HG03571 (cell line): ENCODE measurements at regions not wholly inside any gene's neighbourhood (a gene's known extent, or its start where the extent isn't known, plus 50 kb on each side); places are given as distances from the start of the nearest gene placed in this dataset.

ENCODE experiments used
- ATAC-seq: cut with Tn5 transposase; IDR thresholded peaks from one replicate; pipeline ENCODE4 v1.9.1; 2021; ENCODE audit not compliant: unreplicated experiment

DNA sequence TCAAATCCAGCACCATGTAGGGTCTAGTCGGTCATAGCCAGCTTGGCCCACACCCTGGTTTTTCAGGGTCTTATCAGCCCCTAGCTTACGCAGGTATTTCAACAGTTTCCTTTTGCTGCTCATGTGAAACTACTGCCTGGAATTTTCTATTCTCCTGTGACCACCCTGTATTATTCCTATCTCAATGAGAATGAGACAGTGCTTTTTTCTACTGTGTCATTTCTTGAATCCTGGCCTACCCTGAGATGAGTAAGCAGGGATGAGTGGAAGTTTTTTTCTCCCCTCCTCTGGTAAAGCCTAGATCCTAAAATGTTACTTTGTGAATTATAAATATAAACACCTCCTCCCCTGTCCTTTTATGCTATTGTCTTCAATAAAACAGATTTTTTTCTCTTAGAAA is 62.7 kb upstream of the ARID2 start:
- ATAC-seq: no peak

- ATAC-seq: no peak
Observed at GRCh38 chr12:45667761-45668160, 61.7 kb upstream of the ARID2 start.

- peak; percentile 5 for ATAC-seq
Observed at GRCh38 chr12:45668641-45669040, 60.9 kb upstream of the ARID2 start.

GRCh38 chr12:45669093-45669492 is 60.4 kb upstream of the ARID2 start:
- peak; percentile 78 for ATAC-seq

- no peak for ATAC-seq
Observed at GRCh38 chr12:45669792-45670191, 59.7 kb upstream of the ARID2 start.

DNA sequence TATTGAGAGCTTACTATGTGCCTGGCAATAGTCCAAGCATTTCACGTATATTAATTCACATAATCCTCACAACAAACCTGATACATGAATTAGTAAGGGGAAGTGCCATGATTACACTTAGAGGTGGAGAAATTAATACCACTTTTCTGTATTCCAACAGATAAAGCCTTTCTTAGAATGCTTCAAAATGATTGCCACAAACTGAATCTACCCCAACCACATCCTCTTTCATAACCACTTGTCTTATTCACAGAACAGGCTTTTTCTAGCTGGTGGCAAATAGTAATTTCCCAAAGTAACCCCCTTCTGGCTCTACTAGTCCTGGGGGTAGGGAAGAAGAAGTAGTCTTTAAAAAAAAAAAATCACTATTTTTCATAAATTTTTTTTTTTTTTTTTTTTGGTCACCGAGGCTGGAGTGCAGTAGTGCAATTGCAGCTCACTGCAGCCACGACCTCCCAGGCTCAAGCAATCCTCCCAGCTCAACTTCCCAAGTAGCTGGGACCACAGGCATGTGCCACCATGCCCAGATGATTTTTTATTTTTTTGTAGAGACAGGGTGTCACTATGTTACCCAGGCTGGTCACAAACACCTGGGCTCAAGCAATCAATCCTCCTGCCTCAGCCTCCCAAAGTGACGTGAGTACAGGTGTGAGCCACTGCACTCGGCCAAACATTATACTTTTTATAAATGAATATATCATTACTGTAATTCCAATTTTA is 59.0 kb upstream of the ARID2 start:
- peak; percentile 50 for ATAC-seq

- no peak for ATAC-seq
Observed at GRCh38 chr12:45671254-45671653, 58.3 kb upstream of the ARID2 start.

- no peak for ATAC-seq
Observed at GRCh38 chr12:45674181-45674977, 55.1 kb upstream of the ARID2 start.

- no peak for ATAC-seq
Observed at GRCh38 chr12:45675534-45675933, 54.0 kb upstream of the ARID2 start.
